B cell (primary cell): ENCODE measurements at regions not wholly inside any gene's neighbourhood (a gene's known extent, or its start where the extent isn't known, plus 50 kb on each side); places are given as distances from the start of the nearest gene placed in this dataset.

Experiments
- ATAC-seq: fragments of 200-7000 bp; cut with Tn5 transposase; one replicate; pipeline ENCODE4 v1.10.0; 2021; ENCODE audit warnings: low read depth, mild to moderate bottlenecking, moderate number of reproducible peaks, moderate library complexity
- CTCF ChIA-PET: fragments of 350-600 bp; sonication (Branson Sonifier 250); formaldehyde crosslinking; loops from one replicate; lab custom pipeline; 2021; ENCODE audit warnings: antibody characterized with exemption, inconsistent platforms; lab: Charles Lee
- POLR2A ChIA-PET: fragments of 350-600 bp; sonication (Branson Sonifier 250); formaldehyde crosslinking; loops from one replicate; lab custom pipeline; 2021; ENCODE audit warnings: antibody characterized with exemption; lab: Charles Lee
- DNase-seq: peaks from one replicate; pipeline ENCODE4 v3.0.0; 2013
- H2AFZ ChIP-seq: 2 replicates; pipeline ENCODE4 v1.6.1; 2012; ENCODE audit warnings: mild to moderate bottlenecking, low read depth, low read length; ENCODE audit not compliant: insufficient read depth, poor library complexity, severe bottlenecking
- H3K27ac ChIP-seq, 2 donors: 1 replicate in 1 of 2; 2 replicates in 1 of 2; pipeline ENCODE4 v1.5.1; 2012 to 2013; ENCODE audit warnings: low read length in 2 of 2, mild to moderate bottlenecking in 2 of 2, moderate library complexity in 1 of 2
- H3K27me3 ChIP-seq, 4 experiments: fragments of 200-600 bp in 1 of 4; sonication (generic) in 1 of 4; replicated peaks in 1 of 4; 1 replicate in 2 of 4; 2 replicates in 2 of 4; pipeline versions ENCODE4 v1.6.1 to v1.7.0; 2013 to 2016; ENCODE audit warnings: low read length in 3 of 4, mild to moderate bottlenecking in 2 of 4, mixed read lengths in 1 of 4, moderate library complexity in 1 of 4; ENCODE audit not compliant: insufficient read depth in 4 of 4, control insufficient read depth in 3 of 4; ENCODE audit errors: control extremely low read depth in 1 of 4
- H3K36me3 ChIP-seq, 2 experiments: replicated peaks in 1 of 2; 1 replicate in 1 of 2; 2 replicates in 1 of 2; pipeline versions ENCODE4 v1.6.1 to v1.7.1; 2013; ENCODE audit warnings: low read length in 1 of 2; ENCODE audit not compliant: insufficient read depth in 2 of 2, control insufficient read depth in 1 of 2; ENCODE audit errors: control extremely low read depth in 1 of 2, extremely low read depth in 1 of 2
- H3K4me1 ChIP-seq, 2 donors: fragments of 200-600 bp in 1 of 2; sonication (generic) in 1 of 2; 1 replicate in 1 of 2; 2 replicates in 1 of 2; pipeline versions ENCODE4 v1.5.1 to v1.6.1; 2013 to 2017; ENCODE audit warnings: low read length in 2 of 2; ENCODE audit not compliant: control insufficient read depth in 2 of 2, insufficient read depth in 2 of 2
- H3K4me2 ChIP-seq: replicated peaks from 2 replicates; pipeline ENCODE3; 2012; ENCODE audit warnings: mild to moderate bottlenecking, low read depth, low read length; ENCODE audit not compliant: poor library complexity, severe bottlenecking
- H3K4me3 ChIP-seq, 5 experiments: fragments of 200-600 bp in 1 of 5; sonication (generic) in 1 of 5; 1 replicate in 3 of 5; 2 replicates in 2 of 5; pipeline versions ENCODE4 v1.5.1 to v1.7.0; 2011 to 2016; ENCODE audit warnings: low read length in 4 of 5, mild to moderate bottlenecking in 4 of 5, low read depth in 2 of 5, control low read depth in 1 of 5, moderate library complexity in 1 of 5; ENCODE audit not compliant: insufficient read depth in 1 of 5; ENCODE audit errors: control extremely low read depth in 1 of 5, extremely low read depth in 1 of 5
- H3K79me2 ChIP-seq: fragments of 200-600 bp; sonication (generic); one replicate; pipeline ENCODE4 v1.6.0; 2016; ENCODE audit warnings: low read length; ENCODE audit not compliant: control insufficient read depth, insufficient read depth
- H3K9ac ChIP-seq: fragments of 200-600 bp; sonication (generic); 2 replicates; pipeline ENCODE4 v1.6.1; 2017; ENCODE audit warnings: mild to moderate bottlenecking, low read length, moderate library complexity
- H3K9me3 ChIP-seq, 3 donors: one replicate each; pipeline versions ENCODE4 v1.6.1 to v1.7.1; 2013; ENCODE audit warnings: low read length in 2 of 3; ENCODE audit not compliant: control insufficient read depth in 2 of 3, insufficient read depth in 1 of 3; ENCODE audit errors: control extremely low read depth in 1 of 3
- H4K20me1 ChIP-seq: 2 replicates; pipeline ENCODE4 v1.6.0; 2012; ENCODE audit warnings: mild to moderate bottlenecking, low read length; ENCODE audit not compliant: insufficient read depth, control insufficient read depth, poor library complexity, severe bottlenecking
- H3K27ac Mint-ChIP-seq: one replicate; pipeline ENCODE4 v1.8.0; 2021; ENCODE audit warnings: mixed read lengths
- H3K27me3 Mint-ChIP-seq: one replicate; pipeline ENCODE4 v1.8.0; 2021; ENCODE audit warnings: mixed read lengths
- H3K4me1 Mint-ChIP-seq: one replicate; pipeline ENCODE4 v1.8.0; 2021; ENCODE audit warnings: mixed read lengths
- H3K4me3 Mint-ChIP-seq: one replicate; pipeline ENCODE4 v1.8.0; 2021; ENCODE audit warnings: mixed read lengths
- H3K9me3 Mint-ChIP-seq: one replicate; pipeline ENCODE4 v1.8.0; 2022; ENCODE audit warnings: mixed read lengths; ENCODE audit not compliant: insufficient read depth
- CTCF ChIP-seq: fragments of 200-600 bp; IDR thresholded peaks from one replicate; pipeline ENCODE4 v1.8.0; 2022; ENCODE audit warnings: antibody characterized with exemption, mild to moderate bottlenecking
- EZH2 ChIP-seq: IDR thresholded peaks from 2 replicates; pipeline ENCODE4 v1.6.1; 2012; ENCODE audit warnings: borderline replicate concordance, low read depth, mild to moderate bottlenecking, moderate library complexity, low read length; ENCODE audit not compliant: insufficient read depth, poor library complexity, severe bottlenecking
- WGBS: methylation state at CpG from one replicate; pipeline ENCODE4 v1.1.5; 2013; ENCODE audit warnings: missing lambda C conversion rate; ENCODE audit not compliant: insufficient coverage; 5-methylcytosine and 5-hydroxymethylcytosine counted together
- intact Hi-C: fragments of 100-400 bp; cut with micrococcal nuclease; formaldehyde crosslinking; loops from one replicate; pipeline ENCODE4 v1.10.0; 2022

- Histone ChIP-seq H4K20me1 (no peaks in the 10 kb centered on the region), H3K36me3 (no peaks in the 10 kb centered on the region), H3K4me3 (no peak overlapping the region), H3K79me2 (no peaks in the 10 kb centered on the region), H3K4me2 (no peak overlapping the region), H3K9me3 (peaks cover 0 to 7% (median 0%) of the 10 kb centered on the region in 3 donors), H3K9ac (no peak overlapping the region), H3K27me3 (no peaks in the 10 kb centered on the region), H3K4me1 (no peaks in the 10 kb centered on the region), H2AFZ (no peak overlapping the region), H3K27ac (no peak overlapping the region)
- whole genome bisulfite sequencing = 70% methylated on average over 8 of the region's 15 CpGs
- no peak overlapping the region for H3K4me3 Mint-ChIP-seq
- ATAC-seq (no peak), DNase-seq (no peak)
- CTCF ChIA-PET = no interaction called here
- H3K4me1 Mint-ChIP-seq = no peaks in the 10 kb centered on the region
- H3K9me3 Mint-ChIP-seq = no peaks in the 10 kb centered on the region
- H3K27ac Mint-ChIP-seq = no peak overlapping the region
- peaks cover 2% of the 10 kb centered on the region for H3K27me3 Mint-ChIP-seq
- intact Hi-C loops = no loop called here
- TF ChIP-seq CTCF = no peak
- TF ChIP-seq EZH2 = no peak
- POLR2A ChIA-PET = no interaction called here
Observed at GRCh38 chr20:22430154-22430745, 154.1 kb downstream of the FOXA2 start.

GRCh38 chr20:22429175-22430153 is 154.9 kb downstream of the FOXA2 start:
- H3K4me2 ChIP-seq = no peak overlapping the region
- no peak for ATAC-seq
- H3K27ac Mint-ChIP-seq = no peak overlapping the region
- H4K20me1 ChIP-seq = no peaks in the 10 kb centered on the region
- CTCF ChIA-PET = no interaction called here
- DNase-seq = no peak
- WGBS = 95% methylated on average over 9 of the region's 10 CpGs
- no peaks in the 10 kb centered on the region for H3K27me3 ChIP-seq
- H3K9me3 Mint-ChIP-seq = no peaks in the 10 kb centered on the region
- H3K4me3 Mint-ChIP-seq = no peak overlapping the region
- POLR2A ChIA-PET = no interaction called here
- peaks cover 2% of the 10 kb centered on the region for H3K27me3 Mint-ChIP-seq
- TF ChIP-seq CTCF = no peak
- no peak for TF ChIP-seq EZH2
- peaks cover 0 to 7% (median 0%) of the 10 kb centered on the region in 3 donors for H3K9me3 ChIP-seq
- H3K4me1 ChIP-seq = no peaks in the 10 kb centered on the region
- H2AFZ ChIP-seq = no peak overlapping the region
- H3K4me3 ChIP-seq = no peak overlapping the region
- H3K9ac ChIP-seq = no peak overlapping the region
- H3K79me2 ChIP-seq = no peaks in the 10 kb centered on the region
- no peaks in the 10 kb centered on the region for H3K36me3 ChIP-seq
- H3K4me1 Mint-ChIP-seq = no peaks in the 10 kb centered on the region
- intact Hi-C loops = no loop called here
- no peak overlapping the region for H3K27ac ChIP-seq
